ENCODE measurements at regions not wholly inside any gene's neighbourhood (a gene's known extent, or its start where the extent isn't known, plus 50 kb on each side); places are given as distances from the start of the nearest gene placed in this dataset.

DNA sequence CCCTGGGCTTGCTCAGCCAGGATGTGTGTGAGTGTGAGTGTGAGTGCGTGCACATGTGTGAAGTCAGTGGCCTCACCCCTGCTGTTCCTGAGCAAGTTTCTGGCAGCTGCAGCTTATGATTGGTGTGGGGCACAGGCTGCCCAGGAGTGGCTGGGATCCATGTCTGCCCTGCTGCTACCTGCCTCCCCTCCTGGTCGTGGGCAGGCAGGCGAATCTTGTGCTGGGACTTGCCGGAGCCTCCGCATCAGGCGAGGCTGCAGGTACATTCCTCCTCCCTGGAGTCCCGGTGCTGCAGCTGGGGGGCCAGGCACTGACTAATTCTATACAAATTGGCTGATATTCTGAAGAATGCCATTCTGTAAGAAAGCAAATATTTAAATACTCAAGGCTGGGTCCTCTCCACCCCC, 85.6 kb upstream of the WNT4 start:
- H3K4me1 Mint-ChIP-seq = peaks cover 12% of the 10 kb centered on the region
- H3K4me3 Mint-ChIP-seq = no peak overlapping the region
- H3K27me3 Mint-ChIP-seq (ENCODE audit: low read depth) = no peaks in the 10 kb centered on the region
- H3K9me3 Mint-ChIP-seq = peaks cover 5% of the 10 kb centered on the region
- no peaks in the 10 kb centered on the region for H3K36me3 Mint-ChIP-seq
- TF ChIP-seq, protein P1, sequence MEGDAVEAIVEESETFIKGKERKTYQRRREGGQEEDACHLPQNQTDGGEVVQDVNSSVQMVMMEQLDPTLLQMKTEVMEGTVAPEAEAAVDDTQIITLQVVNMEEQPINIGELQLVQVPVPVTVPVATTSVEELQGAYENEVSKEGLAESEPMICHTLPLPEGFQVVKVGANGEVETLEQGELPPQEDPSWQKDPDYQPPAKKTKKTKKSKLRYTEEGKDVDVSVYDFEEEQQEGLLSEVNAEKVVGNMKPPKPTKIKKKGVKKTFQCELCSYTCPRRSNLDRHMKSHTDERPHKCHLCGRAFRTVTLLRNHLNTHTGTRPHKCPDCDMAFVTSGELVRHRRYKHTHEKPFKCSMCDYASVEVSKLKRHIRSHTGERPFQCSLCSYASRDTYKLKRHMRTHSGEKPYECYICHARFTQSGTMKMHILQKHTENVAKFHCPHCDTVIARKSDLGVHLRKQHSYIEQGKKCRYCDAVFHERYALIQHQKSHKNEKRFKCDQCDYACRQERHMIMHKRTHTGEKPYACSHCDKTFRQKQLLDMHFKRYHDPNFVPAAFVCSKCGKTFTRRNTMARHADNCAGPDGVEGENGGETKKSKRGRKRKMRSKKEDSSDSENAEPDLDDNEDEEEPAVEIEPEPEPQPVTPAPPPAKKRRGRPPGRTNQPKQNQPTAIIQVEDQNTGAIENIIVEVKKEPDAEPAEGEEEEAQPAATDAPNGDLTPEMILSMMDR (IDR thresholded peaks at IDR 0.05; ENCODE audit: unreplicated experiment) = no peak
- H3K27ac Mint-ChIP-seq = no peak overlapping the region
- no peak for DNase-seq (ENCODE audit: low spot score in 2 of 2, unreplicated experiment in 2 of 2)

DNA sequence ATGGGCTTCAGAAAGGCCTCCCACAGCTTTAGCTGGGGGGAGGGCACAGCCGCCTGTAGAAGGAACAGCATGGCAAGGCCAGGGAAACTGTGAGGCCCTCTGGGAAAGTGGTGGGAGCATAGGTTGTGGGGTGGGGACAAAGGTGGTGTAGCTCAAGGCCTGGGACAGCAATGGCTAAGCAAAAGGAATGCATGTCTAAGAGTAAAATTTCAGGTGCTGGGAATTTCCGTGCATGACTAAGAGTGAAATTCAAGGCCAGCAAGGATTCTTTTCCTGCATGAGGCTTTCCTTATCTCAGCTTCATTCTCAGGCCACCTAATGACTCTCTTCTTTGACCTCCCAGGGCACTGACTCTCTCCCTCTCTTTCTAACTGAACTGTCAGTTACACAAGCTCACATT, 86.5 kb upstream of the WNT4 start:
- no peak overlapping the region for H3K4me3 Mint-ChIP-seq
- no peaks in the 10 kb centered on the region for H3K36me3 Mint-ChIP-seq
- H3K27ac Mint-ChIP-seq = no peak overlapping the region
- no peak for DNase-seq (ENCODE audit: low spot score in 2 of 2, unreplicated experiment in 2 of 2)
- peaks cover 5% of the 10 kb centered on the region for H3K9me3 Mint-ChIP-seq
- H3K27me3 Mint-ChIP-seq (ENCODE audit: low read depth) = no peaks in the 10 kb centered on the region
- TF ChIP-seq, protein P1 (IDR thresholded peaks at IDR 0.05; ENCODE audit: unreplicated experiment) = no peak
- peaks cover 14% of the 10 kb centered on the region for H3K4me1 Mint-ChIP-seq

DNA sequence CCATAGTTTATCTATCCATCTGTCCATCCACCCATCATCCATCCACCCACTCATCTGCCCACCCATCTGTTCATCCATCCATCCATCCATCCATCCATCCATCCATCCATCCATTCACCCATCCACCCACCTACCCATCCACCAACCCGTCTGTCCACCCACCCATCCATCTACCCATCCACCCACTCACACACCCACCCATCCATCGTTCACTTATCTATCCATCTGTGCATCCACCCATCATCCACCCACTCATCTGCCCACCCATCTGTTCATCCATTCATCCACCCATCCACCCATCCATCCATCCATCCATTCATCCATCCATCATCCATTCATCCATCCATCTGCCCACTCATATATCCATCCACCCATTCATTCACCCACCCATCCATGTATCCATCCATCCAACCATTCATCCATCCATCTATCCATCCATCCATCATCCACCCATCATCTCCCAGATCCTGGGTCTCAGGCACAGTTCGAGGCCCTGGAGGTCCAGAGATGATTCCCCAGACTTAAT, 88.2 kb upstream of the WNT4 start:
- no peak for DNase-seq (ENCODE audit: low spot score in 2 of 2, unreplicated experiment in 2 of 2)
- peaks cover 2% of the 10 kb centered on the region for H3K27me3 Mint-ChIP-seq (ENCODE audit: low read depth)
- no peak overlapping the region for H3K4me3 Mint-ChIP-seq
- TF ChIP-seq, protein P1 (IDR thresholded peaks at IDR 0.05; ENCODE audit: unreplicated experiment) = no peak
- H3K4me1 Mint-ChIP-seq = peaks cover 17% of the 10 kb centered on the region
- no peak overlapping the region for H3K27ac Mint-ChIP-seq
- H3K36me3 Mint-ChIP-seq = no peaks in the 10 kb centered on the region
- no peaks in the 10 kb centered on the region for H3K9me3 Mint-ChIP-seq

DNA sequence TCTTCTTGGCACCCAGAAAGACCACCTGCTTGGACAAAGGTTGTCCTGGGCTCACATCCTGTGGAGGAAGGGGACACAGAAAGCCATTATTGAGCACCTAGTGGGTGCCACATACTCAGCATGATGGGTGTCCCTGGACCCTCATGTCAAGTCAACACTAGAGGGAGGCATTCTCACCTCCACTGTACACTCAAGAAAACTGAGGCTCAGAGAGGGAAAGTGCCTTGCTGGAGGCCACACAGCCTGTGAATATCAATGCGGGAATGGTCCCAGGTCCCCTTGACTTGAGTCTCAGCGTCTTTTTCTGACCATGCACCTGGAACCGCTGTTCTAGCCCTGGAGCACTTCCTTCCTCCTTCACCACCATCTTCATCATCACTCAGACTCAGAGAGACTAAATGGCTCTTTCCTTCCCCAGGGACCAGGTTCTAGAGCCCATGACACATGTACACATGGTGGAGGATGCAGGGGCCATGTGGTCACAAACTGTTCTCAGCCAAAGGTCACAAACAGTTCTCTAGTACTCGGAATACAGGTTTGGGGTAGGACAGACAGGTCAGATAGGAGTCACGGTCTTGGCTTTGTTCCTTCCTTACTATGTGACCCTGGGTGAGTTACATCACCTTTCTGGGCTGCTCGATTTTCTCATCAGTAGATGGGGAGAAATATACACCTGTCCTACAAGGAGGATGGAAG, 89.2 kb upstream of the WNT4 start:
- Mint-ChIP-seq H3K36me3 (no peaks in the 10 kb centered on the region), H3K27ac (no peak overlapping the region)
- no peak for DNase-seq (ENCODE audit: low spot score in 2 of 2, unreplicated experiment in 2 of 2)

DNA sequence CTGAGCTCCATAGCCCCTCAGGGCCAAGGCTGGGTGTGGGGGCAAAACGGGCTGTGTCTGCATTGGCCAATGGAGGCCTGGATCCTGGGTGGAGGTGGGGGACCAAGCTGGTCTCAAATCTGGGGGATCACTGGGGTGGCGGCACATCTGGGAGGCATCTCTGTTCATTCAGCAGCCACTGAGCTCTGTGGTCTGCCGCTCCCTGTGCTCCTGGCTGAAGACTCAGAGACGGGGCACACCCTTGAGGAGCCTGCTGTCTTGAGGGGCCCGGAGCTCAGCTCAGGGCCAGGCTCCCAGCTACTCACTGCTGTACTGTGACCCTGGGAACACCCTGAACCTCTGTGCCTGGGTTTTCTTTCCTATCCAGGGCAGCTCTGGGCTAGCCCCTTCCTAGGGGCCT, 90.3 kb upstream of the WNT4 start:
- H3K9me3 Mint-ChIP-seq = no peaks in the 10 kb centered on the region
- H3K27ac Mint-ChIP-seq = no peak overlapping the region
- peaks cover 17% of the 10 kb centered on the region for H3K4me1 Mint-ChIP-seq
- TF ChIP-seq, protein P1 (IDR thresholded peaks at IDR 0.05; ENCODE audit: unreplicated experiment) = no peak
- no peaks in the 10 kb centered on the region for H3K36me3 Mint-ChIP-seq
- H3K27me3 Mint-ChIP-seq (ENCODE audit: low read depth) = peaks cover 2% of the 10 kb centered on the region
- no peak overlapping the region for H3K4me3 Mint-ChIP-seq
- no peak for DNase-seq (ENCODE audit: low spot score in 2 of 2, unreplicated experiment in 2 of 2)

More for the DNA sequence above, 89.2 kb upstream of the WNT4 start:
- TF ChIP-seq, protein P1 (IDR thresholded peaks at IDR 0.05; ENCODE audit: unreplicated experiment) = no peak
- peaks cover 2% of the 10 kb centered on the region for H3K27me3 Mint-ChIP-seq (ENCODE audit: low read depth)
- no peak overlapping the region for H3K4me3 Mint-ChIP-seq
- H3K4me1 Mint-ChIP-seq = peaks cover 17% of the 10 kb centered on the region
- no peaks in the 10 kb centered on the region for H3K9me3 Mint-ChIP-seq

All from mesothelial cell of epicardium (in vitro differentiated cells).